DND-41 (cell line): ENCODE measurements at regions not wholly inside any gene's neighbourhood (a gene's known extent, or its start where the extent isn't known, plus 50 kb on each side); places are given as distances from the start of the nearest gene placed in this dataset.

Experiments used
- EZH2 ChIP-seq: IDR thresholded peaks from 3 replicates; pipeline ENCODE4 v1.6.1; 2012; ENCODE audit warnings: borderline replicate concordance, low read depth, mild to moderate bottlenecking, moderate library complexity, low read length, inconsistent platforms; ENCODE audit not compliant: severe bottlenecking
- TF ChIP-seq, protein P1 (sequence below): IDR thresholded peaks from 2 replicates; pipeline ENCODE4 v1.5.1; 2012; ENCODE audit warnings: borderline replicate concordance, low read length, moderate library complexity, mild to moderate bottlenecking; ENCODE audit not compliant: poor library complexity, severe bottlenecking; ENCODE audit errors: extremely low read depth

- TF ChIP-seq EZH2: no peak
- TF ChIP-seq, protein P1, sequence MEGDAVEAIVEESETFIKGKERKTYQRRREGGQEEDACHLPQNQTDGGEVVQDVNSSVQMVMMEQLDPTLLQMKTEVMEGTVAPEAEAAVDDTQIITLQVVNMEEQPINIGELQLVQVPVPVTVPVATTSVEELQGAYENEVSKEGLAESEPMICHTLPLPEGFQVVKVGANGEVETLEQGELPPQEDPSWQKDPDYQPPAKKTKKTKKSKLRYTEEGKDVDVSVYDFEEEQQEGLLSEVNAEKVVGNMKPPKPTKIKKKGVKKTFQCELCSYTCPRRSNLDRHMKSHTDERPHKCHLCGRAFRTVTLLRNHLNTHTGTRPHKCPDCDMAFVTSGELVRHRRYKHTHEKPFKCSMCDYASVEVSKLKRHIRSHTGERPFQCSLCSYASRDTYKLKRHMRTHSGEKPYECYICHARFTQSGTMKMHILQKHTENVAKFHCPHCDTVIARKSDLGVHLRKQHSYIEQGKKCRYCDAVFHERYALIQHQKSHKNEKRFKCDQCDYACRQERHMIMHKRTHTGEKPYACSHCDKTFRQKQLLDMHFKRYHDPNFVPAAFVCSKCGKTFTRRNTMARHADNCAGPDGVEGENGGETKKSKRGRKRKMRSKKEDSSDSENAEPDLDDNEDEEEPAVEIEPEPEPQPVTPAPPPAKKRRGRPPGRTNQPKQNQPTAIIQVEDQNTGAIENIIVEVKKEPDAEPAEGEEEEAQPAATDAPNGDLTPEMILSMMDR: no peak
These were observed 234.5 kb downstream of the RBM43 start for GRCh38 chr2:151027151-151027550.
